Astrocyte of the spinal cord (primary cell): ENCODE measurements at regions not wholly inside any gene's neighbourhood (a gene's known extent, or its start where the extent isn't known, plus 50 kb on each side); places are given as distances from the start of the nearest gene placed in this dataset.

Experiments used
- DNase-seq: peaks from one replicate; pipeline ENCODE4 v3.0.0; 2011; ENCODE audit warnings: low read depth, low spot score
- H3K4me3 ChIP-seq: 2 replicates; pipeline ENCODE4 v1.5.1; 2011; ENCODE audit warnings: low read depth, mild to moderate bottlenecking, low read length, moderate library complexity
- CTCF ChIP-seq: IDR thresholded peaks from 2 replicates; pipeline ENCODE4 v1.5.1; 2012; ENCODE audit warnings: low read depth, mild to moderate bottlenecking, low read length, inconsistent platforms
- in situ Hi-C: cut with HindIII; loops from 2 replicates; pipeline ENCODE4 v1.10.0; 2017; ENCODE audit warnings: low sequenced_read_pairs

GRCh38 chr5:98425640-98426039 lies 347.8 kb upstream of the RGMB start:
- H3K4me3 ChIP-seq, result no peak overlapping the region
- in situ Hi-C loops, result no loop called here
- TF ChIP-seq CTCF, result no peak
- no peak for DNase-seq

GRCh38 chr5:98428806-98429205 lies 344.7 kb upstream of the RGMB start:
- in situ Hi-C loops, result no loop called here
- peak; percentile 96 for DNase-seq
- TF ChIP-seq CTCF, result no peak
- no peak overlapping the region for H3K4me3 ChIP-seq

- in situ Hi-C loops, result no loop called here
Observed at GRCh38 chr5:98432378-98432777, 341.1 kb upstream of the RGMB start.

GRCh38 chr5:98433022-98433421 lies 340.4 kb upstream of the RGMB start:
- in situ Hi-C loops, result no loop called here
- no peak overlapping the region for H3K4me3 ChIP-seq
- DNase-seq, result no peak
- TF ChIP-seq CTCF, result no peak

More at GRCh38 chr5:98432378-98432777, 341.1 kb upstream of the RGMB start:
- H3K4me3 ChIP-seq, result no peak overlapping the region
- TF ChIP-seq CTCF, result no peak
- DNase-seq, result no peak

GRCh38 chr5:98433673-98434072 lies 339.8 kb upstream of the RGMB start:
- in situ Hi-C loops, result no loop called here
- no peak for TF ChIP-seq CTCF
- no peak for DNase-seq
- H3K4me3 ChIP-seq, result no peak overlapping the region

- no peak for DNase-seq
- no peak for TF ChIP-seq CTCF
- in situ Hi-C loops, result no loop called here
- no peak overlapping the region for H3K4me3 ChIP-seq
Observed at GRCh38 chr5:98436667-98437066, 336.8 kb upstream of the RGMB start.

GRCh38 chr5:98442448-98442847 lies 331.0 kb upstream of the RGMB start:
- H3K4me3 ChIP-seq, result no peak overlapping the region
- no peak for TF ChIP-seq CTCF
- in situ Hi-C loops, result no loop called here
- no peak for DNase-seq
